Spinal cord (tissue), 9 donors: ENCODE measurements at regions not wholly inside any gene's neighbourhood (a gene's known extent, or its start where the extent isn't known, plus 50 kb on each side); places are given as distances from the start of the nearest gene placed in this dataset.
A peak's percentile ranks its signal among the peaks of the same experiment; 100 is the strongest.

ENCODE experiments used
- DNase-seq, 6 donors: peaks; one replicate each; pipeline versions ENCODE4 v3.0.0 to v3.0.0-alpha.2; 2013 to 2015; ENCODE audit warnings: low spot score in 6 of 6, low read depth in 4 of 6
- H3K27ac ChIP-seq: one replicate; pipeline ENCODE4 v1.5.1; 2013; ENCODE audit warnings: low read depth, low read length, control low read depth
- H3K27me3 ChIP-seq: one replicate; pipeline ENCODE4 v1.6.1; 2013; ENCODE audit warnings: low read length; ENCODE audit not compliant: control insufficient read depth, insufficient read depth
- H3K36me3 ChIP-seq: one replicate; pipeline ENCODE4 v1.6.1; 2013; ENCODE audit warnings: low read length; ENCODE audit not compliant: control insufficient read depth, insufficient read depth
- H3K4me1 ChIP-seq: one replicate; pipeline ENCODE4 v1.6.1; 2013; ENCODE audit warnings: low read length; ENCODE audit not compliant: control insufficient read depth, insufficient read depth
- H3K4me3 ChIP-seq: one replicate; pipeline ENCODE4 v1.5.1; 2013; ENCODE audit warnings: low read depth, low read length, control low read depth
- H3K9me3 ChIP-seq: one replicate; pipeline ENCODE4 v1.6.1; 2013; ENCODE audit warnings: low read length; ENCODE audit not compliant: control insufficient read depth, insufficient read depth
- WGBS: methylation state at CpG from one replicate; pipeline ENCODE4 v1.1.5; 2013; ENCODE audit warnings: missing lambda C conversion rate; ENCODE audit not compliant: insufficient coverage; 5-methylcytosine and 5-hydroxymethylcytosine counted together
- donor health status: healthy.

DNA sequence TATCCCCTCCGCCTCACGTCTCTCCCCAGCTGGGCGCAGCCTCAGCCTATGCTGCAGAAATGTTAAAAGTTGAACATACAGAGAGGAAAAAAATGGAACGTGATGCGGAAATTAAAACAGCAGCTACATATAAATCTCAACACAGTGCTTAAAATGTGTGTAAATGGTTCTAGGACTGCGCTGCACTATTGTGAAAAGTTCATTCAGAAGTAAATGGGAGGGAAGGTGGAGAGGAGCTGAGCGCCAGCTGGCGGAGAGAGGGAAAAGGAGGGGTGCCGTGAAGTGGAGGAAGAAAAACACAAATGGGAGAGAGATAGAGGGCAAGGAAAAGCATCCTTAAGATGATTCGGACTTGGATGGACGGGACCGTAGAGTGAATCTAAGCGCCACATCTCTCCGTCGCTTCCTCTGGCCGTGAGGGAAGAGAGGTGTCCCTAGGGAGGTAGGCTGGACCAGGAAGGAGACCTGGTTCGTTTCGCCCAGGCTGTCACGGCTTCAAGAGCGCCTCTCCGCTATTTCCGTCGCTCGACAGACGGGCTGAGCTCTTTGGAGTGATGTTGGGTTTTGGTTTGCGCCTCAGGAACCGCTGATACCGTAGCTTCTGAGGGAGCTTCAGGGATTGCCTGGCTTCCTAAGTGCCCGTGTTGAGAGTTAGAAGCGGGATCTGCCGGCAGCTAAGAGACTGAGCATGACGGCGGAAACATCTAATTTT is 113.7 kb downstream of the TRIM27 start:
- Histone ChIP-seq H3K4me1 (peaks cover 11% of the 10 kb centered on the region), H3K27ac (no peak overlapping the region), H3K4me3 (no peak overlapping the region), H3K36me3 (no peaks in the 10 kb centered on the region), H3K9me3 (no peaks in the 10 kb centered on the region), H3K27me3 (peaks cover 100% of the 10 kb centered on the region)
- under 1% methylated on average over 26 of the region's 33 CpGs for WGBS
- DNase-seq: no peak

DNA sequence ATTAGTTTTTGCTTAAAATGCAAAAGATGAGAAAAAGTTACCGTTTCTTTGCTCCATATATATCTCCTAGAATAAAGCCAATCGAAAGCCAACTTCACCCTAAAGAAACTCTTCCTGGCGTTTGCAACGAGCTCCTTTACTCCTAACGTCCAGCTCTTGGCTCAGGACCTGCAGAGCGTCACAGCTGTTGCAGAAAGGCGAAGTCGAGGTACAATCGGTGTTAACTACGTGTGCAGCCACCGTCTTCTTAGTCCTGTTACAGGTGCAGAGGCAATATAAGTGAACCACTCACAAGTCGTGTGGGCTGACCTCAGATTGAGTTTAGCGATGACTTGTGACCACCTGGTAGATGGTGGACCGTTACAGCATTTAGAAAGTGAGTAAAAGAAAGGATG is 113.1 kb downstream of the TRIM27 start:
- H3K4me1 ChIP-seq: peaks cover 11% of the 10 kb centered on the region
- no peaks in the 10 kb centered on the region for H3K9me3 ChIP-seq
- H3K27ac ChIP-seq: no peak overlapping the region
- no peak for DNase-seq
- H3K4me3 ChIP-seq: no peak overlapping the region
- peaks cover 100% of the 10 kb centered on the region for H3K27me3 ChIP-seq
- WGBS: under 1% methylated on average over 13 of the region's 14 CpGs
- no peaks in the 10 kb centered on the region for H3K36me3 ChIP-seq

DNA sequence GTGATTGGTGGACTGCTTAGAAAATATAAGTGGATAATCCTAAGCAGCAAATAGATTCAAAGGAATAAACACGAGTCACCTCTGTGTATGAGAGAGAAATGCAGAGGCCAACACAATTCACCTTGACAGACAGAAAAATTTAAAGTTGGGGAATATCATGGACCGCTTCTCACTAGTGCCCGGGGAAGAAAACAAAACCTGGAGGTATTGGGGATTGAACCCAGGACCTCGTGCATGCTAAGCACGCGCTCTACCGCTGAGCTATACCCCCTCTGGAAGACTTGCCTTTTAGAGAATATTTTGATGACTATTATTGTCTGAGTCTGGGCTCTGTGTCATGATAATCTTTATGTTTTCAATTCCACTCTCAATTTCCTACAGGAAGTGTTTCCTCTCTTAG is 111.9 kb downstream of the TRIM27 start:
- no peak overlapping the region for H3K4me3 ChIP-seq
- H3K9me3 ChIP-seq: no peaks in the 10 kb centered on the region
- peaks cover 11% of the 10 kb centered on the region for H3K4me1 ChIP-seq
- H3K27ac ChIP-seq: no peak overlapping the region
- peaks cover 100% of the 10 kb centered on the region for H3K27me3 ChIP-seq
- DNase-seq: no peak
- no peaks in the 10 kb centered on the region for H3K36me3 ChIP-seq
- WGBS: 0% methylated on average over 2 of the region's 7 CpGs

DNA sequence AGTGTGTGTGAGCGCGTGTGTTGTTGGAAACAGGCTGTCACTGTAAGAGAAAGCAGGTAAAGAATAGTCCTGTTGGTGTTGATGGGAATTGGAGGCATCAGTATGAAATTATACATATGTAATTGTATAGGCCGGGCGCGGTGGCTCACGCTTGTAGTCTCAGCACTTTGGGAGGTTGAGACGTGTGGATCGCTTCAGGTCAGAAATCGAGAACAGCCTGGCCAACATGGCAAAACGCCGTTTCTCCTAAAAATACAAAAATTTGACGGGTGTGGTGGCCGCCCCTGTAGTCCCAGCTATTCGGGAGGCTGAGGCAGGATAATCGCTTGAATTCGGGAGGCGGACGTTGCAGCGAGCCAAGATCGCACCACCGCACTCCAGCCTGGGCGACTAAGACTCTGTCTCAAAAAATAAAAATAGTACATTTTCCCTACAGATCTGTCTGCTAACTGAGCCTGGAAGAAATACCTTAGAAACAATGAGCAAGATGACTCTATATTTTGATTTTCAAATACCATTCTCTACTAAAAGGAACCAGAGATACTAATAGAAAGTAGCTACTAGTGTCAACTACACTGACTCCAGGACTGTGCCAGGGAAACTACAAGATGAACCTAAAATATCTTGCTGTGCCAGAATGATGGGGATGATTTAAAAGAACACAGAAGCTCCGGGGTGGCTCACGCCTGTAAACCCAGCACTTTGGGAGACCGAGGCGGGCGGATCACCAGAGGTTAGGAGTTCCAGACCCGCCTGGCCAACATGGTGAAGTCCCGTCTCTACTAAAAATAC is 110.8 kb downstream of the TRIM27 start:
- H3K9me3 ChIP-seq: no peaks in the 10 kb centered on the region
- peaks cover 100% of the 10 kb centered on the region for H3K27me3 ChIP-seq
- no peaks in the 10 kb centered on the region for H3K36me3 ChIP-seq
- no peak overlapping the region for H3K4me3 ChIP-seq
- peaks cover 11% of the 10 kb centered on the region for H3K4me1 ChIP-seq
- no peak for DNase-seq
- 3% methylated on average over 28 of the region's 29 CpGs for WGBS
- H3K27ac ChIP-seq: no peak overlapping the region

DNA sequence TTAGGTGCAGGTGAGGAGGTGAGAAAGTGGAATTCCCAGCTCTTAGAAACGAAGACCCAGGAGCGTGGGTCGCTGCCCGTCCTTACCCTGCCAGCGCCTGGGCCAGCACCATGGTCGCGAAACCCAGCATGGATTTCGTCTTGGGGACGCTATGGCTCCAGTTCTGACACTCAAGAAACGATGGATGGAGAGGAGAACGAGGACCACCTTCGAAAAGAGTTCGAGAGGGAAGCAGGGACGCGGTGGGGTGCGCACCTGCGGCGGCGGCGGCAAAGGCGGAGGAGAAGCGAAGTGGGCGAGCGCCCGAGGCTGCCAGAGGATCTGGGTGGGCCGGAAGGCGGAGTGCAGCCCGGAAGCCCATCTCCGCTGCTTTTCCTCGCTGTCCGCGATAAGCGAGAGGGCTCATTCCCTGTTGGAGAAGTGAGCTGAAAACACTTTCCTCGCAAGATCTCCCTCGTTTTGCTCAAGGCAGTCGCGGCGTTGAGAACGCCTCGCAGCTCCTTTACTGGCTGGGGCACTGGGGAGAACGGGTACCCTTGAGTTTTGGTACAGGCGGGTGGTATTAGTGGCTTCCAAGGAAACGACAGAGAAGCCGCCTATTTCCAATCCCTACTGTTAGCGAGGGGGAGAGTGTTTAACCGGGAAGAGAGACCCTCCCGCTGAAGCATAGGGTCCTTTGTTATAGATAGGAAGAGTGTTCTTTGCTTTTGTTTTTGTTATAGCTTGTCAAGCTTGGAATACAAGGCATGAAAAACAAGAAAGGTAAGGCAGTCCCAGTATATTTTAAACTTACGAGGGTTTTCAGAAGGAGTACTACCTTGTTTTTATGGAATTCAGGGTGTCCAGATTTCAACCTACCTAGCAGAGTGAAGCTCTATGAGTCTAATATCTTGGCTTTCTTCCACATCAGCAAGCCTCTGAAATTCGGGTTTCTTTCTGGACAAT is 109.5 kb downstream of the TRIM27 start:
- no peak overlapping the region for H3K4me3 ChIP-seq
- no peak for DNase-seq
- H3K27ac ChIP-seq: no peak overlapping the region
- H3K36me3 ChIP-seq: no peaks in the 10 kb centered on the region
- H3K4me1 ChIP-seq: peaks cover 11% of the 10 kb centered on the region
- WGBS: 1% methylated on average over 43 of the region's 49 CpGs
- peaks cover 100% of the 10 kb centered on the region for H3K27me3 ChIP-seq
- no peaks in the 10 kb centered on the region for H3K9me3 ChIP-seq

DNA sequence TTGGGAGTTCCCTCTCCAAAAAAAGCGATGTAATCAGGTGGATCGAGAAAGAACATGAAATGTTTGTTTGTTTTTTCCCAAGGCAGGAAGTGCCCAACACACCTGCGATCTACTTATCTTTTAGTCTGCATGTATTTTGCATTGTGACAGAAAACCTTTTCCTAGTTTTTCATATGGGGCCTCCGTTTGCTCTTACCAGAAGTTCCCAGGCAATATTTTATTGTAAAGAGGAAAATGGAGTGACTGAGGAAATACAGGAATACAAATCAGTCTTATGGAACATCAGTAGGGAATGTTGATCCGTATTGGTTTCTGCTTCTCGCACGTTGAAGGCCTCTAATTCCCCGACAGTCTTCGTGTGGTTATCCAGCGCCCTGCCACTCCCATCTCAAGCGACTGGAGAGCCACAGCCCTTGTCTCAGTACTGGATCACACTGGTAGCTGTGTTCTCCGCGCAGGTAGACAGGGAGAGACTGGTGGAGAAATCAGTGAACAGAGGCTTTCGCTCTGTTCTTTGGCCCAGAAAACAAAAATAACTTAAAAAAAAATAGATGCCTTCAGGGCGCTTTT is 107.4 kb downstream of the TRIM27 start:
- Histone ChIP-seq H3K4me3 (no peak overlapping the region), H3K27me3 (peaks cover 95% of the 10 kb centered on the region), H3K36me3 (no peaks in the 10 kb centered on the region), H3K4me1 (peaks cover 6% of the 10 kb centered on the region), H3K27ac (no peak overlapping the region), H3K9me3 (no peaks in the 10 kb centered on the region)
- WGBS: 2% methylated on average over 11 of the region's 15 CpGs
- no peak for DNase-seq

DNA sequence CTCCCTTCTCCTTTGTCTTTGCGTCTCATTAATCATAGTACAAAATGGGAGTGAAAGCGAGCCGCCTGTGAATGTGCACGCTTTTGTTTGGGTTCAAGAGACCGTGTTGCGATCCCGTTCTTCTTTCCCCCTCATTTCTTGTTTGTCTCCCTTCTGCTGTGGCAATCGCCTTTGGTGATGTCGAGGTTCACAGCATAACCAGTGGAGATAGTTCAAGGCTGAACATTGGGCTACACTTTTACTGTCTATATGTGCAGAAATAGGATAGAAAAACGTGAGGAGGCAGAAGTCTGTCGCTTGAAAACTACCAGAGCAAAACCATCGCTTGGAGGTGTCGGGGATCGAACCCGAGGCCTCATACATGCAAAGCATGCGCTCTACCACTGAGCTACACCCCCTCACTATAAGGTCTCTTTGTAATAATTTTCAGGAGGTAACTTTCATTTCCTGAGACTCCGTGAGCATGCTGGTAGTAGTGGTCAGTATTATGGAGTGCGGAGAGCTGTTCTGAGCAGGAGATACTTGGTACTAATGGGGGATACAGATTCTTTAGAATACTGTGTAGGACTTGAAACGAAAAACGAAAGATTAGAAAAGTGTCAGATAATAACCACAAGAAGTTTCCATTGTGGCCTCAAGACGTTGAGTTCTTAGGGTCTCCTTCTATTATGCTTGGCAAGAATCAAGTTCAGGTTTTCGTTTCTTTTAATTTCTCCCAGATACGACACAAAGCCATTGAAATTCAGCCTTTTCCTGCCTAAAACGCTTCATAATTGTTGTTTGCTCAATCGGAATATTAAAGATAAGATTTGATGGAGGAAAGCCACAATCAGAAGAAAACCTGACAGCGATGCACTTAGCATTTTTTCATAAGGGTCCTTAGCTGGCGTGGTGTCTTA is 106.6 kb downstream of the TRIM27 start:
- peak in 1 of 6 donors; percentile 39 for DNase-seq
- Histone ChIP-seq H3K4me1 (peaks cover 6% of the 10 kb centered on the region), H3K9me3 (no peaks in the 10 kb centered on the region), H3K4me3 (no peak overlapping the region), H3K27me3 (peaks cover 92% of the 10 kb centered on the region), H3K27ac (no peak overlapping the region), H3K36me3 (no peaks in the 10 kb centered on the region)
- WGBS: 3% methylated on average over 7 of the region's 27 CpGs

DNA sequence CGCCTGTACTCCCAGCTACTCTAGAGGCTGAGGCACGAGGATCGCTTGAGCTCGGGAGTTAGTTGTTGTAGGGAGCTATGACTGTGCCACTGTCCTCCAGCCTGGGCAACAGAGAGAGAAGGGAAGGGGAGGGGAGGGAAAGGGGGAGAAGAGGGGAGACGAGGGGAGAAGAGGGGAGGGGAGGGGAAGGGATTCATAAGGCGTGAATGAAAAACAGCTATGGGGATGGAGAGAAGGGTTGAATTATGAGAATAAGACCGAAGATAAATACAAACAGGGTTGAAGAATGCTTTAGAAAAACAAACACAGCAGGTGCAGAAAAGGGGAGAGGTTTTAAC is 106.0 kb downstream of the TRIM27 start:
- Histone ChIP-seq H3K27ac (no peak overlapping the region), H3K9me3 (no peaks in the 10 kb centered on the region), H3K4me3 (no peak overlapping the region), H3K27me3 (peaks cover 90% of the 10 kb centered on the region), H3K4me1 (peaks cover 6% of the 10 kb centered on the region), H3K36me3 (no peaks in the 10 kb centered on the region)
- WGBS: 2% methylated on average over 7 of the region's 7 CpGs
- DNase-seq: no peak
